ENCODE measurements at regions not wholly inside any gene's neighbourhood (a gene's known extent, or its start where the extent isn't known, plus 50 kb on each side); places are given as distances from the start of the nearest gene placed in this dataset.

GRCh38 chr1:83670909-83671565, 327.9 kb downstream of the TTLL7 start:
- DNase-seq: no peak

DNA sequence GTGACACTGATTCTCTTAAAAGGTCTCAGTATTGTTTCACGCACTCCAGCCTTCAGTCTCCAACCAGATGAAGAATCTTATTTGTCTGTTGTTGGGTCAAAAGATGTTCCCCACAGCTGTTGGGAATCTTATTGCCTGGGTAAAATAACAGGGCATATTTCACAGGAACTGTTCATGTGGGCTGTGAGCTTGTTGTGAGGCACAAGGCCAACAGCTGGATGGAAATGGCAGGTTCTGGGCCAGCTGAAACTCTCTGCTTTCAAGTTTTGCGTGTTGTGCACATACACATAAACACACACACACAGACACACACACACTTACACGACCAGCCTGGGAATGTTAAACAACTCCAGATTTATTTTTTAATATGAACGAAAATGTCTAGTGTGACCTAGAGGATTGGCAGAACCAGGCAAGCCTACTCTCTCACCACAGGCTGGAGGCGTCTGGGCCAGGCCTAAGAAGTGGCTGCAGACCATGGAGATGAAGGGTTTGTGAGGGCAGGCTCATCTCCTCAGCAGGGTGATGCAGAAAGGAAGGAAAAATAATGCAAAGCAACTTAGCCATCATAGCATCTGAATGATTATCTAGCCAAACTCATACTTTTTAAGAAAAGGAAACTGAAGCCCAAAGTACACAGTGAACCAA, 357.0 kb downstream of the TTLL7 start:
- DNase-seq: no peak

DNA sequence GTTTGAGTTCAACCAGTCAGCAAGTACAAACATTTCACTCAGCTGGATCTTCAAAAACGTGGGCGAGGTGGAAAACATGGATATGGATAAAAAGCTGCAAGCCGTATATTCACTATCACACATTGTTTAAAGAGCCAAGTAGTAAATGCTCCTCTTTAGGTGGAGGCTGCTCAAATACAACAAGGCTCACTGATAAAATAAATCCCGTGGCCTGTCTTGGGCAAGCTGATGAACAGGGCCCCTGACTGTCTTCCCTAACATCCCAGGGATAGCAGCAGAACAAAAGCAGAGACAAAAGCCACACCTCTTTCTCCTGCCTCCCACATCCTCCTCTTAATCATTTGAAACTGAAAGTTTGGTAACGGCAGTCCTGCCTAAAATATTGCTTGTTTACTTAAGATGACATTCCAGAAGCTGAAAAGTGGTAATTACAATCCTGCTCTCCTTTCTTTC, 357.7 kb downstream of the TTLL7 start:
- DNase-seq: no peak

GRCh38 chr1:83639785-83640184, 359.1 kb downstream of the TTLL7 start:
- no peak for DNase-seq

- no peak for DNase-seq
Observed at GRCh38 chr1:83637586-83637985, 361.3 kb downstream of the TTLL7 start.

DNA sequence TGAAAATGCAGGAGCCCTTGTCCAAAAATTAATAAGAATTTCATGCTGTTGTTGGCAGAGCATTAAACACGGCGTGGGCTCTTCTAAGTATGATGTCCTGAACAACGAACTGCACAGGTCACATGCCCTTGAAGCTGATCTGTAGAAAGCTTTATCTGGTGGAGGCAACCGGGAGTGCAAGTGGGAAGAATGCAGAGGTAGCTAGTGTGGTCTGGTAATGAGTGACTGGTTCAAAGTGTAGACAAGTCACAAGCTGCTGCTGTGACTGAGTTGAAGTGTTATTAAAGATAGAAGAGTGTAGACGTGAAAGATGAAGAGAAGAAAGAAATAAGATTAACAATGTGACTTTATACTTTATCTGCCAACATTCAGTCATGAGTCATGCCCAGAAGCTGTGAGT, 361.9 kb downstream of the TTLL7 start:
- no peak for DNase-seq

- peak; percentile 54 for DNase-seq
Observed at GRCh38 chr1:83632906-83633305, 366.0 kb downstream of the TTLL7 start.

- DNase-seq: no peak
Observed at GRCh38 chr1:83631851-83632250, 367.1 kb downstream of the TTLL7 start.

GRCh38 chr1:83627045-83627444, 371.9 kb downstream of the TTLL7 start:
- no peak for DNase-seq

- DNase-seq: no peak
Observed at GRCh38 chr1:83626603-83627002, 372.3 kb downstream of the TTLL7 start.

GRCh38 chr1:83625646-83626045, 373.3 kb downstream of the TTLL7 start:
- no peak for DNase-seq

DNA sequence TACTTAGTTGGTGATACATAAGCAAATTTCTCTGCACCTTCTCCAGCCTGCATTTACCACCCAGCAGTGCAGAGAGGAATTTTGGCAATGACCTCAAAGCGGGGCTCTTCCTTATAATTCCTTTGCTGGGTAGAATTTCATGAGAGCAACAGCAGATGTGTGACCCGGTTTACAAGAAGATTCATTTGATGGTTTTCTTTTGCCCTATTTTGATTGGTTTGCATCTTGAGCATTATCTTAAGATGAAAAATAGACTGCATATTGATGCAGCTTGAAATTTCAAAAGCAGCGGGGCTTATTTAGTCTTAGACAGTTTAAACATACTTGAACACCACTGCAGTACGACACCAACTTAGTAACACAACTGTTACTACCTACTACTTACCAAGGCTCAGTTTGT, 378.9 kb downstream of the TTLL7 start:
- DNase-seq: no peak

- no peak for DNase-seq
Observed at GRCh38 chr1:83619170-83619896, 379.6 kb downstream of the TTLL7 start.

- DNase-seq: no peak
Observed at GRCh38 chr1:83617883-83618282, 381.0 kb downstream of the TTLL7 start.

GRCh38 chr1:83615370-83615769, 383.6 kb downstream of the TTLL7 start:
- DNase-seq: no peak

GRCh38 chr1:83606416-83606955, 392.4 kb downstream of the TTLL7 start:
- DNase-seq: no peak

GRCh38 chr1:83596331-83596730, 402.6 kb downstream of the TTLL7 start:
- DNase-seq: no peak

DNA sequence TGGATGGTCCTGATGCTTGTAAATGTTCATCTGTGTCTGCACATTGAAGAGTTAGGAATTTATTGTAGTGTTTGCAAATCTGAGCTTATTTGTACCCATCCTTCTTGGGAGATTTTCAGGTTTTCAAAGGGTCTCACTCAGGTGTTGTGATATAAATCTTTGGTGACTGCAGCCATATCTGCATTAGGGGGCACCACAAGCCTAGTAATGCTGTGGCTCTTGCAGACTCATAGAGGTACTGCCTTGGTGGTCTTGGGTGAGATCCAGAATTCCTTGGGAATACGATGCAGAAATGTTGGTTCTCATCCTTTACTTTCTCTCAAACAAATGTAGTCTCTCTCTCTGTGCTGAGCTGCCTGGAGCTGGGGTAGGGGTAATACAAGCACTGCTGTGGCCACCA, 405.9 kb downstream of the TTLL7 start:
- DNase-seq: no peak

DNA sequence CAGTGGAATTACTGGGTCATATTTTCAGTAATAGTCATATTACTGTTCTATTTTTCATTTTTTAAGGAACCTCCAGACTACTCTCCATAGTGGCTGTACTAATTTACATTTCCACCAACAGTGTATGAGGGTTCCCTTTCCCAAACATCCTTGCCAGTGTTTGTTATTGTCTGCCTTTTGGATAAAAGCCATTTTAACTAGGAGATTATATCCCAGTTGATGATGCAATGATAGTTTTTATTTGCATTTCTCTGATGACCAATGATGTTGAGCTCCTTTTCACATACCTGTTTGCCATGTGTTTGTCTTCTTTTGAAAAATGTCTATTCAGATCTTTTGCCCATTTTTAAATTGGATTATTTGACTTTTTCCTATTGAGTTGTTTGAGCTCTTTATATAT, 410.8 kb downstream of the TTLL7 start:
- DNase-seq: no peak

GRCh38 chr1:83583351-83584014, 415.4 kb downstream of the TTLL7 start:
- peak; percentile 11 for DNase-seq

GRCh38 chr1:83581747-83582146, 417.2 kb downstream of the TTLL7 start:
- DNase-seq: no peak

GRCh38 chr1:83574791-83575190, 424.1 kb downstream of the TTLL7 start:
- DNase-seq: no peak

DNA sequence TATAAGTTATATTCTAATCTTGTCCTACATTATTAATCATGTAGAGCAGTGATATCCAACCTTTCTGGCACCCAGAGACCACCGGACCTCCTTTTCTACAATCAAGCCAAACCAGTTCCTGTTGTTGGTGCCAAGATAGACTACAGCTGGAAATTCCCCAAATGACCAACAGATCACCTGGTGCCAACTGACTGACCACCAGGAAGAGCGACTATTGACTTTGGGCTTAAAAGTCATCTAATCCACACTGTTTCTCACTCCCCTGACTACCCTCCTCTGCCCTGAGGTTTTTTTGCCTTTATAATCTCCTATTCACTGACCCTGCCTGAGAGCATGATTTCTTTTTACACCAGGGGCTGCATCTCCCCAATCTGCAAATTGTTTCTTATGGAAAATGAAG, 425.2 kb downstream of the TTLL7 start:
- DNase-seq: no peak

Measured in stimulated activated CD4-positive, alpha-beta T cell treated with anti-CD3 and anti-CD28 coated beads, Interleukin-1b, Interleukin-23, amount 100 ng/mL, for 48 hours (primary cell).